ENCODE measurements at regions not wholly inside any gene's neighbourhood (a gene's known extent, or its start where the extent isn't known, plus 50 kb on each side); places are given as distances from the start of the nearest gene placed in this dataset.

DNA sequence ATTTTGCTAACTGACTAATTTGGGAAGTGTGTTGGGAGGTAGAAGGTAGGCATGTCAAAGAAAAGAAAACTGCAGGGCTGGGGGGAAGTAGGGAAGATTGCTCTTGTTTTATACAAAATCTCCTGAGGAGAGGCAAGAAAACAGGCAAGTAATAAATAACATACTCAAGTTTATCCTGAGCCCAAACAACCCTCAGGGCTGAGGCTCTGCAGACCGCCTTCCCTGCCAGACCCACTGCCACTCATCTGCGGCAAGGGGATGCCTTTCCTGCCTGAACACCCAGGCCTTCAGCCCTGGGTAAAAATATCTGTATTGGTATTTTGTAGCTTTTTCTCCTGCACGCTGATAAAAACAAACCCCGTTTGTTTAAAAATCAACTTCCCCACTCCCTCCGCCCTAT is 399.8 kb upstream of the NFE2L3 start:
- TF ChIP-seq SUZ12 (IDR thresholded peaks at IDR 0.05; ENCODE audit: extremely low read depth, insufficient read depth, insufficient read length) (no peak), ZNF274 (IDR thresholded peaks at IDR 0.05; ENCODE audit: low read depth, low read length) (no peak)

Measured in NT2/D1 (cell line).